ENCODE measurements at regions not wholly inside any gene's neighbourhood (a gene's known extent, or its start where the extent isn't known, plus 50 kb on each side); places are given as distances from the start of the nearest gene placed in this dataset.

- no peak for DNase-seq
- TF ChIP-seq EZH2 (optimal IDR thresholded peaks at IDR 0.05; ENCODE audit: low read depth, low read length) (no peak), EZH2phosphoT487 (IDR thresholded peaks at IDR 0.05; ENCODE audit: low read length) (no peak), CTCF (IDR thresholded peaks at IDR 0.05; ENCODE audit: low read length) (no peak)
These were observed 166.9 kb upstream of the OSR1 start for GRCh38 chr2:19525313-19525712.

GRCh38 chr2:19519045-19519444 lies 160.6 kb upstream of the OSR1 start:
- Histone ChIP-seq H3K4me2 (ENCODE audit: low read depth, low read length) (no peak overlapping the region), H3K9me2 (replicated peaks; ENCODE audit: insufficient read depth, low read length) (no peaks in the 10 kb centered on the region), H2AFZ (ENCODE audit: low read length) (no peak overlapping the region), H3K27me3 (replicated peaks; ENCODE audit: insufficient read depth, low read length) (no peaks in the 10 kb centered on the region), H3K9me3 (replicated peaks; ENCODE audit: insufficient read depth, low read length) (no peaks in the 10 kb centered on the region), H3K4me1 (ENCODE audit: low read length) (no peaks in the 10 kb centered on the region), H3K79me2 (ENCODE audit: low read length) (no peaks in the 10 kb centered on the region), H3K4me3 (ENCODE audit: low read length) (no peak overlapping the region), H3K36me3 (replicated peaks; ENCODE audit: insufficient read depth, low read length) (no peaks in the 10 kb centered on the region), H3K27ac (ENCODE audit: low read length) (no peak overlapping the region), H3F3A (ENCODE audit: insufficient read depth, low read length) (no peaks in the 10 kb centered on the region), H3K9ac (ENCODE audit: low read length) (no peak overlapping the region), H4K20me1 (ENCODE audit: insufficient read depth, low read length) (no peaks in the 10 kb centered on the region)
- no peak for DNase-seq
- TF ChIP-seq EZH2phosphoT487 (IDR thresholded peaks at IDR 0.05; ENCODE audit: low read length) (no peak), CTCF (IDR thresholded peaks at IDR 0.05; ENCODE audit: low read length) (no peak), EZH2 (optimal IDR thresholded peaks at IDR 0.05; ENCODE audit: low read depth, low read length) (no peak)

More at GRCh38 chr2:19525313-19525712, 166.9 kb upstream of the OSR1 start:
- H3K4me1 ChIP-seq (ENCODE audit: low read length) = no peaks in the 10 kb centered on the region
- no peaks in the 10 kb centered on the region for H4K20me1 ChIP-seq (ENCODE audit: insufficient read depth, low read length)
- no peak overlapping the region for H3K27ac ChIP-seq (ENCODE audit: low read length)
- H3K79me2 ChIP-seq (ENCODE audit: low read length) = no peaks in the 10 kb centered on the region
- H3K9ac ChIP-seq (ENCODE audit: low read length) = no peak overlapping the region
- no peak overlapping the region for H2AFZ ChIP-seq (ENCODE audit: low read length)
- no peaks in the 10 kb centered on the region for H3K36me3 ChIP-seq (replicated peaks; ENCODE audit: insufficient read depth, low read length)
- H3F3A ChIP-seq (ENCODE audit: insufficient read depth, low read length) = no peaks in the 10 kb centered on the region
- H3K9me2 ChIP-seq (replicated peaks; ENCODE audit: insufficient read depth, low read length) = no peaks in the 10 kb centered on the region
- H3K4me2 ChIP-seq (ENCODE audit: low read depth, low read length) = no peak overlapping the region
- H3K9me3 ChIP-seq (replicated peaks; ENCODE audit: insufficient read depth, low read length) = no peaks in the 10 kb centered on the region
- H3K4me3 ChIP-seq (ENCODE audit: low read length) = no peak overlapping the region
- no peaks in the 10 kb centered on the region for H3K27me3 ChIP-seq (replicated peaks; ENCODE audit: insufficient read depth, low read length)

GRCh38 chr2:19507137-19507536 lies 148.7 kb upstream of the OSR1 start:
- H2AFZ ChIP-seq (ENCODE audit: low read length) = no peak overlapping the region
- H3K36me3 ChIP-seq (replicated peaks; ENCODE audit: insufficient read depth, low read length) = no peaks in the 10 kb centered on the region
- no peaks in the 10 kb centered on the region for H3K4me1 ChIP-seq (ENCODE audit: low read length)
- H3K9ac ChIP-seq (ENCODE audit: low read length) = no peak overlapping the region
- H4K20me1 ChIP-seq (ENCODE audit: insufficient read depth, low read length) = no peaks in the 10 kb centered on the region
- no peak for DNase-seq
- no peak overlapping the region for H3K4me3 ChIP-seq (ENCODE audit: low read length)
- no peaks in the 10 kb centered on the region for H3K9me3 ChIP-seq (replicated peaks; ENCODE audit: insufficient read depth, low read length)
- no peaks in the 10 kb centered on the region for H3K9me2 ChIP-seq (replicated peaks; ENCODE audit: insufficient read depth, low read length)
- H3K4me2 ChIP-seq (ENCODE audit: low read depth, low read length) = no peak overlapping the region
- H3K79me2 ChIP-seq (ENCODE audit: low read length) = no peaks in the 10 kb centered on the region
- H3K27ac ChIP-seq (ENCODE audit: low read length) = no peak overlapping the region
- H3F3A ChIP-seq (ENCODE audit: insufficient read depth, low read length) = no peaks in the 10 kb centered on the region
- no peaks in the 10 kb centered on the region for H3K27me3 ChIP-seq (replicated peaks; ENCODE audit: insufficient read depth, low read length)
- TF ChIP-seq CTCF (IDR thresholded peaks at IDR 0.05; ENCODE audit: low read length) (no peak), EZH2phosphoT487 (IDR thresholded peaks at IDR 0.05; ENCODE audit: low read length) (no peak), EZH2 (optimal IDR thresholded peaks at IDR 0.05; ENCODE audit: low read depth, low read length) (no peak)

Measured in MM.1S (cell line).